ENCODE measurements at regions not wholly inside any gene's neighbourhood (a gene's known extent, or its start where the extent isn't known, plus 50 kb on each side); places are given as distances from the start of the nearest gene placed in this dataset.
"Not testable (repeated sequence)": the region's sequence is repeated elsewhere in the genome, so short reads cannot be mapped to it uniquely, and the experiment has no call there.

DNA sequence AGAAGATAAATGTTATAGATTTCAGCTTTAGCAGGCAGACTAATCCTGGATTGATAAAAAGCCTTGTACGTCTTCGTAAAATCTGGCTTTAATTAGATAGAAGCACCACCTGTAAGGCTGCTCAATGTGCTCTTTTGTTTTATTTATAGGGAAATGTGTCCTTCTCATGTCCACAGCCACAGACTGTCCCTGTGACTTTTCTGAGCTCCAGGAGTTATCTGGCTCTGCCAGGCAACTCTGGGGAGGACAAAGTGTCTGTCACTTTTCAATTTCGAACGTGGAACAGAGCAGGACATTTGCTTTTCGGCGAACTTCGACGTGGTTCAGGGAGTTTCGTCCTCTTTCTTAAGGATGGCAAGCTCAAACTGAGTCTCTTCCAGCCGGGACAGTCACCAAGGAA lies 257.4 kb downstream of the SPATA31A7 start:
- not testable (repeated sequence) for H3K4me1 ChIP-seq (ENCODE audit: control insufficient read depth, insufficient read depth, low read length); H3K4me3 ChIP-seq (ENCODE audit: low read depth, low read length); H3K9ac ChIP-seq (ENCODE audit: low read length); H3K36me3 ChIP-seq (ENCODE audit: control insufficient read depth, insufficient read depth, low read length); H3K9me3 ChIP-seq (ENCODE audit: control insufficient read depth, insufficient read depth, low read depth, low read length); H3K27me3 ChIP-seq (ENCODE audit: control insufficient read depth, insufficient read depth, low read length); H3K27ac ChIP-seq (ENCODE audit: low read depth, low read length)

DNA sequence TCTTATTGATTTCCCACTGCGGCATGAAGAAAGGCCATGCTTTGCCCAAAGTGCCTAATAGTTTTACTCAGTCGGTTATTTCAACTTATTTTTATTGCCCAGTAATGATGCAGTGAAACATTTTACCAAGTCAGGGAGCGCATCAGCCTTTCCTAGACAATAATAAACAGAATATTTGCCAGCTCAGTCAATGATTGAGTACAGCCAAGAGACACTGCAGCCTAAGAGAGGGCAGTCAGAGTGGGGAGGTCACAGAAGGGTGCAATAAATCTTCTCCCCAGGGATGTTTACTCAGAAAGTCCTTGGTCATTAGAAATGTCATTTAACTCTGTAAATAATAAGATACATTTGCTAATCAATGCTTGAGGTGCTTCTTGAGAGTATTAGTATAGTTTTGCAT lies 271.0 kb downstream of the SPATA31A7 start:
- not testable (repeated sequence) for H3K27ac ChIP-seq (ENCODE audit: low read depth, low read length); H3K4me1 ChIP-seq (ENCODE audit: control insufficient read depth, insufficient read depth, low read length); H3K4me3 ChIP-seq (ENCODE audit: low read depth, low read length); H3K9me3 ChIP-seq (ENCODE audit: control insufficient read depth, insufficient read depth, low read depth, low read length); H3K9ac ChIP-seq (ENCODE audit: low read length); H3K36me3 ChIP-seq (ENCODE audit: control insufficient read depth, insufficient read depth, low read length); H3K27me3 ChIP-seq (ENCODE audit: control insufficient read depth, insufficient read depth, low read length)
